ENCODE measurements at regions not wholly inside any gene's neighbourhood (a gene's known extent, or its start where the extent isn't known, plus 50 kb on each side); places are given as distances from the start of the nearest gene placed in this dataset.
"Not testable (repeated sequence)": the region's sequence is repeated elsewhere in the genome, so short reads cannot be mapped to it uniquely, and the experiment has no call there.

- DNase-seq (no peak), ATAC-seq (no peak)
- no peaks in the 10 kb centered on the region for H3K36me3 ChIP-seq (ENCODE audit: insufficient read depth in 1 of 2, low read depth in 1 of 2)
- no peaks in the 10 kb centered on the region for H3K4me1 ChIP-seq
- TF ChIP-seq CTCF (IDR thresholded peaks at IDR 0.05), result no peak
- WGBS, 3 donors, result 43 to 57% (median 45%) methylated on average over 3 of the region's 3 CpGs
- intact Hi-C loops (cut with DNase I), result no loop called here
- no peak overlapping the region for H3K27ac ChIP-seq
- H3K27me3 ChIP-seq (ENCODE audit: insufficient read depth in 3 of 3, low read length in 2 of 3), result peaks cover 0 to 11% (median 0%) of the 10 kb centered on the region in 3 donors
- no peaks in the 10 kb centered on the region for H3K9me3 ChIP-seq
- no peak overlapping the region for H3K4me3 ChIP-seq
Observed at GRCh38 chrX:44667771-44668170, 125.1 kb upstream of the FUNDC1 start.

GRCh38 chrX:44657718-44658246 is 115.1 kb upstream of the FUNDC1 start:
- H3K4me3 ChIP-seq; H3K4me1 ChIP-seq; DNase-seq; ATAC-seq; H3K27ac ChIP-seq; H3K36me3 ChIP-seq (ENCODE audit: insufficient read depth in 1 of 2, low read depth in 1 of 2); H3K9me3 ChIP-seq; intact Hi-C loops (cut with DNase I); H3K27me3 ChIP-seq (ENCODE audit: insufficient read depth in 3 of 3, low read length in 2 of 3): not testable (repeated sequence)
- WGBS, 3 donors, result 87 to 95% (median 94%) methylated on average over 5 of the region's 5 CpGs

- Histone ChIP-seq H3K36me3 (ENCODE audit: insufficient read depth in 1 of 2, low read depth in 1 of 2) (no peaks in the 10 kb centered on the region), H3K9me3 (no peaks in the 10 kb centered on the region), H3K27me3 (ENCODE audit: insufficient read depth in 3 of 3, low read length in 2 of 3) (no peaks in the 10 kb centered on the region), H3K27ac (peak overlapping the region; percentile 44), H3K4me3 (peak overlapping the region; percentile 6), H3K4me1 (no peaks in the 10 kb centered on the region)
- ATAC-seq, result peak; percentile 96 to 99 (median 99)
- 4 to 14% (median 6%) methylated on average over 2 of the region's 2 CpGs for WGBS, 3 donors
- peak; percentile 25 to 77 for DNase-seq
- TF ChIP-seq CTCF (IDR thresholded peaks at IDR 0.05), result no peak
- intact Hi-C loops (cut with DNase I), result no loop called here
Observed at GRCh38 chrX:44651358-44651757, 108.7 kb upstream of the FUNDC1 start.

- H3K9me3 ChIP-seq, result no peaks in the 10 kb centered on the region
- no peak overlapping the region for H3K4me3 ChIP-seq
- no peaks in the 10 kb centered on the region for H3K27me3 ChIP-seq (ENCODE audit: insufficient read depth in 3 of 3, low read length in 2 of 3)
- no peak for TF ChIP-seq CTCF (IDR thresholded peaks at IDR 0.05)
- ATAC-seq, result no peak
- DNase-seq, result no peak
- intact Hi-C loops (cut with DNase I), result no loop called here
- no peak overlapping the region for H3K27ac ChIP-seq
- no peaks in the 10 kb centered on the region for H3K36me3 ChIP-seq (ENCODE audit: insufficient read depth in 1 of 2, low read depth in 1 of 2)
- 77 to 84% (median 82%) methylated on average over 5 of the region's 5 CpGs for WGBS, 3 donors
- H3K4me1 ChIP-seq, result no peaks in the 10 kb centered on the region
Observed at GRCh38 chrX:44643723-44644122, 101.1 kb upstream of the FUNDC1 start.

- TF ChIP-seq CTCF (IDR thresholded peaks at IDR 0.05), result no peak
- intact Hi-C loops (cut with DNase I), result no loop called here
Observed at GRCh38 chrX:44637282-44637681, 94.6 kb upstream of the FUNDC1 start.

More at GRCh38 chrX:44637282-44637681, 94.6 kb upstream of the FUNDC1 start:
- Histone ChIP-seq H3K27ac (no peak overlapping the region), H3K4me1 (no peaks in the 10 kb centered on the region), H3K36me3 (ENCODE audit: insufficient read depth in 1 of 2, low read depth in 1 of 2) (no peaks in the 10 kb centered on the region), H3K27me3 (ENCODE audit: insufficient read depth in 3 of 3, low read length in 2 of 3) (no peaks in the 10 kb centered on the region), H3K4me3 (no peak overlapping the region), H3K9me3 (no peaks in the 10 kb centered on the region)
- no peak for ATAC-seq
- WGBS, 3 donors, result 63 to 77% (median 66%) methylated on average over 1 of the region's 1 CpG
- no peak for DNase-seq

All from psoas muscle (tissue), 7 donors.